22Rv1 (cell line): ENCODE measurements at regions not wholly inside any gene's neighbourhood (a gene's known extent, or its start where the extent isn't known, plus 50 kb on each side); places are given as distances from the start of the nearest gene placed in this dataset.

Experiments used
- H3K27ac ChIP-seq: fragments of 450-650 bp; 2 replicates; pipeline ENCODE4 v1.5.1; 2017
- CTCF ChIP-seq: fragments of 450-650 bp; IDR thresholded peaks from 2 replicates; pipeline ENCODE4 v1.5.1; 2017; ENCODE audit warnings: mild to moderate bottlenecking
- ZFX ChIP-seq: fragments of 450-650 bp; IDR thresholded peaks from 2 replicates; pipeline ENCODE4 v1.6.1; 2017; ENCODE audit warnings: antibody characterized with exemption, borderline replicate concordance

- TF ChIP-seq ZFX (no peak), CTCF (no peak)
- H3K27ac ChIP-seq: no peak overlapping the region
Measured at GRCh38 chr1:170354690-170355089, 177.3 kb upstream of the GORAB start.

GRCh38 chr1:170355267-170355801 is 176.6 kb upstream of the GORAB start:
- no peak for TF ChIP-seq ZFX

GRCh38 chr1:170356585-170356984 is 175.4 kb upstream of the GORAB start:
- TF ChIP-seq CTCF: no peak
- TF ChIP-seq ZFX: no peak

More at GRCh38 chr1:170355267-170355801, 176.6 kb upstream of the GORAB start:
- H3K27ac ChIP-seq: no peak overlapping the region

GRCh38 chr1:170357750-170358149 is 174.2 kb upstream of the GORAB start:
- no peak for TF ChIP-seq ZFX
- no peak for TF ChIP-seq CTCF
- H3K27ac ChIP-seq: no peak overlapping the region

More at GRCh38 chr1:170356585-170356984, 175.4 kb upstream of the GORAB start:
- no peak overlapping the region for H3K27ac ChIP-seq

- no peak overlapping the region for H3K27ac ChIP-seq
- TF ChIP-seq ZFX (no peak), CTCF (no peak)
Measured at GRCh38 chr1:170360601-170361000, 171.4 kb upstream of the GORAB start.

- H3K27ac ChIP-seq: no peak overlapping the region
- no peak for TF ChIP-seq CTCF
- no peak for TF ChIP-seq ZFX
Measured at GRCh38 chr1:170365331-170365730, 166.6 kb upstream of the GORAB start.

- TF ChIP-seq CTCF: no peak
- no peak for TF ChIP-seq ZFX
- no peak overlapping the region for H3K27ac ChIP-seq
Measured at GRCh38 chr1:170366980-170367379, 165.0 kb upstream of the GORAB start.

- no peak for TF ChIP-seq CTCF
- TF ChIP-seq ZFX: no peak
- no peak overlapping the region for H3K27ac ChIP-seq
Measured at GRCh38 chr1:170367615-170368014, 164.4 kb upstream of the GORAB start.
